Anterior cingulate cortex (tissue), 58 donors: ENCODE measurements at regions not wholly inside any gene's neighbourhood (a gene's known extent, or its start where the extent isn't known, plus 50 kb on each side); places are given as distances from the start of the nearest gene placed in this dataset.

Source experiments
- DNase-seq, 58 donors: peaks; one replicate each; lab custom pipeline; 2025; lab: John Stamatoyannopoulos, UW

- no peak for DNase-seq
These were observed 555.0 kb downstream of the TNS3 start for GRCh38 chr7:47026780-47027361.

DNA sequence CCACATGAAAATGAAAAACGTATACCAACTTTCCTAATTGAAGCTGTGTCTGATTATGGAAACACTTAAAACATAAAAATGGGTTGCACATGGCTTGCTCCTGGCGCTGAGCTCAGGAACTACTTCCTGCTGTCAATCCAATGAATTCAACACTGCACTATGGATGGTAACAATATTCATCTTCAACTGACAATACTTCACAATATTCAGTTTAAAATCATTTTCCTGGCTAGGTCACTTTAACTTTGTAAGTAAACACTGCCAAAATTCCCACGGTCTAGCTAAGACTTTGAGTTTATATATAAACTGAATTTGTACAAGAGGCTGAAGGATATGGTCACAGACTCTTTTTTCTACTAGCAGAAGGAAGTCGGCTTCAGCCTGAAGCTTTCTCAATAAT, 556.9 kb downstream of the TNS3 start:
- DNase-seq = no peak

DNA sequence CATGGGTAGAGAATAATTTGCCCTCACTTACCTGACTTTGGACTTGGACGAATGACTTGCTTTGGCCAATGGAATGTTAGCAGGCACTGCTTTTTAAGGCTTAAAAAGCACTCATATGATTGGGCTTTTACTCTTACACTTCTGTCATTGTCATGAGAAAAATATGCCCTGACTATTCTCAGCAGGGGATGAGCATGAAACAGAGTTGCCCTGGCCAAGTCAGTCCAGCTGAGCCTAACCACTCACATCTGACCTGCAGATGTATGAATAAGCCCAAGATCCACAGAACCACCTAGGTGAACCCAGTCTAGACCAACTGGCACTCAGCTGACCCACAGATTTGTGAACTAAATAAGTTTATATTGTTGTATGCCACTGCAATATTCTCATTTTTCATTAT, 573.5 kb downstream of the TNS3 start:
- DNase-seq = no peak

DNA sequence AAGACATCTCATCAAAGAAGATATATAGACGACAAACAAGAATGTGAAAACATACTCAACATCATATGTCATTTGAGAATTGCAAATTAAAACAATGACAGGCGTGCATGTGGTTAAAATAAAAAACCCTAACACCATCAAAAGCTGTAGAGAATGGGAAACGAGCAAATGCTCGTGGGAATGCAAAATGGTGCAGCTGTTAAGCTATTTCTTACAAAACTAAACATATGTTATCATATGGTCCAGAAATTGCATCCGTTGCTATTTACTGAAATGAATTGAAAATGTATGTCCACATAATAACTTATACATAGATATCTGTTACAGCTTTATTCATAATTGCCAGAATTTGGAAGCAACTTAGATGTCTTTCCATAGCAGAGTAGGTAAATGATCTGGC, 574.4 kb downstream of the TNS3 start:
- no peak for DNase-seq

DNA sequence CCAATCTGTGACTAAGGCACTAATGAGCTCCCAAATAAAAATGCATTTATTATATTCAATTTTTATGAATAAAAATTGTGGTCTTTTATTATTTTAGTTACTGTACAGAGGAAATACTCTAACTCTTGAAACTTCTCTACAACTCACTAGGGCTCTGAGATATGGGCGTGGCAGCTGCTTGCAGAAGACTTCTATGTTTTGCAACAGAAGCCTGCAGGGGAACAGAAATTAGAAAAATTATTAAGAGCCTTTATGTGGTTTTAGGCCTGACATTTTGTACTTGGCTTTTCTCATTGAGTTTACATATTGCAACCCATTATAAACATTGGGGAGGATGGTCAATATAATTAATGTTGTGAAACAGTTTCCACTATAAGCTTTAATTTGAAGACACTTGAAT, 581.4 kb downstream of the TNS3 start:
- no peak for DNase-seq

DNA sequence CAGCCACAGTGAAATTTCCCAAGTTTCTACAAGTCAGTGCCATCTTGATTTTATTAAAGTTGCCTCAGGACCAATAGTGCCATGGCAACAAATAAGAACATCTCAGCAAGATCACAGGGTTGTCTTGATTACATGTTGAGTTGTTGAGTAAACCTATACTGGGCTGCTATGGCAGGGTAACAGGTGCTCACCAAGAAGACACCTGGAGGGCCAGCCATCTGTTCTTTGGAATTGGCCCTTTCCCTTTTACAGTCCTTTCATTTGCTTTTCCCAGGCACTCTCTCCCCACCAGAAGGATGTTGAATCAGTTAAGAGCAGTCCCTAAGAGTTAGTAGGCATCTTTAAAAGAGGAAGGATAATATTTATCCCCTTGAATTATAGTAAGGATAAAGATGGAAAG, 582.0 kb downstream of the TNS3 start:
- DNase-seq = no peak

GRCh38 chr7:46996972-46997371, 584.9 kb downstream of the TNS3 start:
- DNase-seq = no peak

DNA sequence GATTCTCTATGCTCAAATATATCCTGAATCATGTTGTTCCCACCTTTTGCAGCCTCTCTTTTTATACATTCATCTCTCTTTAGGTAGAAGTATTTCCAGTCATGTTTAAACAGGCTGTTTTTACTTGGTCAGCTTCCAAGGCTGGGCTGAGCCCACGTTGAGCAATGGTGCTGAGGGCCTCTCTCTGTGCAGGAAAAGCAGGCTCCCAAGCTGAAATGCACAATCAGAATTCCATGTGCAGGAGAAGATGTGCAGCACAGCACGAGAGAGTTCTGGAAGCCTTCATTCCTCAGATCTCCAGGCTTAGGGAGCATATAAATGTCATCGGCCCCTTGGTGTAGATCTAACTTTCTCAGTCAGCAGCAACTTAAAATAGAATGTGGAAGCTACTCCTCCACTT, 588.5 kb downstream of the TNS3 start:
- no peak for DNase-seq

- no peak for DNase-seq
These were observed 591.1 kb downstream of the TNS3 start for GRCh38 chr7:46990761-46991160.

DNA sequence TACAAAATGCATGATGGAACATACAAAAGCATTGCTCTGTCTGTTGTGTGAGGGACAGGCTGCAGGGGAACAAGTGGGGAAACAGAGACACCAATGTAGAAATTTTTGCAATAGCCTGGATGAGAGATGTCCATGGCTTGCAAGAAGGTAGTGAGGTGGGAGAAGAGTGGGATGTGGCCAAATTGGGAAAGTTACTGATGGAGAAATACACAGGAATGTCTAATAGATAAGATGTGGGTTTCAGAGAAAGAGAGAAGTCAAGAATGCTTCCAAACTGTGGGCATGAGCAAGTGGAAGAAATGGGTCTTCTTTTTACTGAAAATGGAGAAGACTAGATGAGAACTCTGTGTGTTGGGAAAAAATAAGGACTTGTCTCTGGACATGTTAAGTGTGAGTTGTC, 592.7 kb downstream of the TNS3 start:
- DNase-seq = no peak

DNA sequence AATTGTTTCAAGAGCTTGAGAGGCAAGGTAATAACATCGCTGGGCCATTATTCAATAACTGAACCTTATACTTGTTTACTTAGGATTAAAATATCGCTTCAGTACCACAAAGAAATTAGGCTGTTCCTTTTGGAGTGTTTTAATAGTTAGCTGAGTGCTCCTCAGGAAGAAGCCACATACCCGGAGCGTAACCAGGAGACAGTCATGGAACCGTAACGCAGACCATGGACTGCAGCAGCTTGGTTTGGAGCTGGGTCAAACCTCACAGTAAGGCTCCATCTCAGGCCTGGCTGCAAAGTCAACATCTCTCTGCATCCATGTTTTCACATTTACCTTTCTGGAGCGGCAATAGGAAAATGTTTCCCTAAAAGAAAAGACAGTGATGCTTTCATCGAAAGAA, 599.0 kb downstream of the TNS3 start:
- DNase-seq = peak in 2 of 58 donors; percentile 1 to 7

DNA sequence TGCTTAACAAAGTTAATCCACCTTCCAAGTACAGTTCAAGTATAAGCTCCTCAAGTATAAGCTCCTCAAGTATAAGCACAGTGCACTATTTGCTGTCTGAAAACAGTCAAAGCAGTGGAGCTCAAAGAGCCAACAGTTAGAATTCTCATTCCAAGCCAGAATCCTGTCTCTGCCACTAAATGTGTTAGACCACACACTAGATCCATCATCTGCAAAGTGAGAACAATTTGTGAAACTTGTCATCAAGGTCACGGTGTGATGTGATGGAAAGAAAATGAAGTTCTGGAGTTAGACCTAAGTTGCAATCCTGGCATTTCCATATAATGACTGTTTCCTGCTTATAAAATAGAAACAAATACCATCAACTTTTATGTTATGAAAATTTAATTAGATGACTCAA, 602.5 kb downstream of the TNS3 start:
- DNase-seq = no peak

- DNase-seq = no peak
These were observed 606.4 kb downstream of the TNS3 start for GRCh38 chr7:46975493-46975892.

- no peak for DNase-seq
These were observed 609.7 kb downstream of the TNS3 start for GRCh38 chr7:46972205-46972604.

- no peak for DNase-seq
These were observed 611.4 kb downstream of the TNS3 start for GRCh38 chr7:46970476-46970875.

- DNase-seq = peak in 1 of 58 donors; percentile 11
These were observed 611.8 kb downstream of the TNS3 start for GRCh38 chr7:46970131-46970430.

GRCh38 chr7:46969303-46970130, 612.4 kb downstream of the TNS3 start:
- DNase-seq = peak in 2 of 58 donors; percentile 4 to 8

DNA sequence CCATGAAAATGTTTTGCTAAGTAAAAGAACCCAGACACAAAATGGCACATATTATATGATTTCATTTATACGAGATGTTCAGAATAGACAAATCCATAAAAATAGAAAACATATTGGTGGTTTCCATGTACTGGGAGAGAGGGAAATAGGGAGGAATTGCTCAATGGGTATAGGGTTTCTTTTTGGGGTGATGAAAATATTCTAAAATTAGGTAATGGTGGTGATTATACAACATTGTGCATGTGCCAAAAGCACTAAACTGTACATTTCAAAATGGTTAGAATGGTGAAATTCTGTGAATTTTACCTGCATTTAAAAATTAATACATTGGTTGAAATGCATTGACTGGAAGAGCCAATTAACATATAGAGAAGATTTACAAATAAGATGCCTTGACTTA, 613.9 kb downstream of the TNS3 start:
- no peak for DNase-seq

- no peak for DNase-seq
These were observed 618.2 kb downstream of the TNS3 start for GRCh38 chr7:46963719-46964118.

- no peak for DNase-seq
These were observed 620.9 kb downstream of the TNS3 start for GRCh38 chr7:46960970-46961369.

DNA sequence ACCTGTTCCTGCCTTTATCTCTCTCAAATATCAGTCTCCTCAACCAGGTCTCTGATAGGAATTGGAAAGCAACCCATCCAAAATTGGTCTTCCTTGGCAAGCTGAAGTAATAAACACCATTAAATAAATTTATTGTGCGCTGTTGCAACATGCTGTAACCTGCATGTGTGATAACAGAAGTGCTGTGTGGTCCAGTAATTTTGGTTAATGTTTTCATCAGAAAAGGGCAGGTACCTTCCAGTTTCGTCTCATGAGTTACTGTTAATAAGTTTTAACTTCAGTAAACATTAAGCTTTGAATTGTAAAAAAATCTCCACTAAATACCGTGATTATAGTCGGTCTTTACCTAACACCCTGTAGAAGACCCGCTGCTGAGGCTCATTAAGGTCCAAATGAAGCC, 624.7 kb downstream of the TNS3 start:
- no peak for DNase-seq

GRCh38 chr7:46955531-46955930, 626.4 kb downstream of the TNS3 start:
- no peak for DNase-seq

- DNase-seq = no peak
These were observed 627.7 kb downstream of the TNS3 start for GRCh38 chr7:46954181-46954580.
